ENCODE measurements at regions not wholly inside any gene's neighbourhood (a gene's known extent, or its start where the extent isn't known, plus 50 kb on each side); places are given as distances from the start of the nearest gene placed in this dataset.

DNA sequence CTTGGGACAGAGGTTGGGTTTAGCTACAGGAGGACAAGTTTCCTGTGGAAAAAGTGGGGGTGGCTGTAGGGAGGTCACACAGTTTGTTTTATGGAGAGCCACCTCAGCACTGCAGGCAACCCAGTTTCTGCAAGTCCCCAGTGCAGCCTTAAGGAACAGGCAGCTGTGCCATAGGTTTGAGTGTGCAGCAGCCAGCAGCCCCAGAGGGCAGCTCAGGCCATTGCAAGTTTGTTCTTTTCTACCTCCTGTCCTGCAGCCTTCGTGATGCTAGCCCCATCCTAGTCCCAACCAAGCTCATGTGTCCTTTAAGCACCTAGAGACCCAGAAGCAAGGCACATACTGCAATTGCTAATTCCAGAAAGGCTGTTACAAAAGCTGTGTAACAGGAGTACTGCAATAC lies 58.8 kb downstream of the ZBTB9 start:
- no peak for TF ChIP-seq SIN3A (IDR thresholded peaks at IDR 0.05; ENCODE audit: borderline replicate concordance, low read depth, low read length)
- TF ChIP-seq SRY (CRISPR knock-in tag; IDR thresholded peaks at IDR 0.05), result no peak
- no peak for TF ChIP-seq ZNF619 (CRISPR knock-in tag; IDR thresholded peaks at IDR 0.05)
- TF ChIP-seq, protein P1, sequence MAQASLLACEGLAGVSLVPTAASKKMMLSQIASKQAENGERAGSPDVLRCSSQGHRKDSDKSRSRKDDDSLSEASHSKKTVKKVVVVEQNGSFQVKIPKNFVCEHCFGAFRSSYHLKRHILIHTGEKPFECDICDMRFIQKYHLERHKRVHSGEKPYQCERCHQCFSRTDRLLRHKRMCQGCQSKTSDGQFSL (CRISPR knock-in tag; IDR thresholded peaks at IDR 0.05), result no peak
- TF ChIP-seq, protein P2, sequence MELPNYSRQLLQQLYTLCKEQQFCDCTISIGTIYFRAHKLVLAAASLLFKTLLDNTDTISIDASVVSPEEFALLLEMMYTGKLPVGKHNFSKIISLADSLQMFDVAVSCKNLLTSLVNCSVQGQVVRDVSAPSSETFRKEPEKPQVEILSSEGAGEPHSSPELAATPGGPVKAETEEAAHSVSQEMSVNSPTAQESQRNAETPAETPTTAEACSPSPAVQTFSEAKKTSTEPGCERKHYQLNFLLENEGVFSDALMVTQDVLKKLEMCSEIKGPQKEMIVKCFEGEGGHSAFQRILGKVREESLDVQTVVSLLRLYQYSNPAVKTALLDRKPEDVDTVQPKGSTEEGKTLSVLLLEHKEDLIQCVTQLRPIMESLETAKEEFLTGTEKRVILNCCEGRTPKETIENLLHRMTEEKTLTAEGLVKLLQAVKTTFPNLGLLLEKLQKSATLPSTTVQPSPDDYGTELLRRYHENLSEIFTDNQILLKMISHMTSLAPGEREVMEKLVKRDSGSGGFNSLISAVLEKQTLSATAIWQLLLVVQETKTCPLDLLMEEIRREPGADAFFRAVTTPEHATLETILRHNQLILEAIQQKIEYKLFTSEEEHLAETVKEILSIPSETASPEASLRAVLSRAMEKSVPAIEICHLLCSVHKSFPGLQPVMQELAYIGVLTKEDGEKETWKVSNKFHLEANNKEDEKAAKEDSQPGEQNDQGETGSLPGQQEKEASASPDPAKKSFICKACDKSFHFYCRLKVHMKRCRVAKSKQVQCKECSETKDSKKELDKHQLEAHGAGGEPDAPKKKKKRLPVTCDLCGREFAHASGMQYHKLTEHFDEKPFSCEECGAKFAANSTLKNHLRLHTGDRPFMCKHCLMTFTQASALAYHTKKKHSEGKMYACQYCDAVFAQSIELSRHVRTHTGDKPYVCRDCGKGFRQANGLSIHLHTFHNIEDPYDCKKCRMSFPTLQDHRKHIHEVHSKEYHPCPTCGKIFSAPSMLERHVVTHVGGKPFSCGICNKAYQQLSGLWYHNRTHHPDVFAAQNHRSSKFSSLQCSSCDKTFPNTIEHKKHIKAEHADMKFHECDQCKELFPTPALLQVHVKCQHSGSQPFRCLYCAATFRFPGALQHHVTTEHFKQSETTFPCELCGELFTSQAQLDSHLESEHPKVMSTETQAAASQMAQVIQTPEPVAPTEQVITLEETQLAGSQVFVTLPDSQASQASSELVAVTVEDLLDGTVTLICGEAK (IDR thresholded peaks at IDR 0.05), result no peak
- TF ChIP-seq, protein P2 (CRISPR knock-in tag; IDR thresholded peaks at IDR 0.05), result no peak
- no peak for TF ChIP-seq MYC (CRISPR knock-in tag; IDR thresholded peaks at IDR 0.05; ENCODE audit: borderline replicate concordance)
- TF ChIP-seq HOXD1 (CRISPR knock-in tag; IDR thresholded peaks at IDR 0.05), result no peak
- TF ChIP-seq, protein P3, sequence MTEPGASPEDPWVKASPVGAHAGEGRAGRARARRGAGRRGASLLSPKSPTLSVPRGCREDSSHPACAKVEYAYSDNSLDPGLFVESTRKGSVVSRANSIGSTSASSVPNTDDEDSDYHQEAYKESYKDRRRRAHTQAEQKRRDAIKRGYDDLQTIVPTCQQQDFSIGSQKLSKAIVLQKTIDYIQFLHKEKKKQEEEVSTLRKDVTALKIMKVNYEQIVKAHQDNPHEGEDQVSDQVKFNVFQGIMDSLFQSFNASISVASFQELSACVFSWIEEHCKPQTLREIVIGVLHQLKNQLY (CRISPR knock-in tag; IDR thresholded peaks at IDR 0.05), result no peak
- TF ChIP-seq SUZ12 (IDR thresholded peaks at IDR 0.05; ENCODE audit: low read depth, low read length), result no peak

All from HepG2 (cell line).